ES-I3 (cell line): ENCODE measurements at regions not wholly inside any gene's neighbourhood (a gene's known extent, or its start where the extent isn't known, plus 50 kb on each side); places are given as distances from the start of the nearest gene placed in this dataset.

Experiments used
- H3K36me3 ChIP-seq: 2 replicates; pipeline ENCODE4 v1.6.1; 2013; ENCODE audit warnings: mild to moderate bottlenecking, low read length, control low read depth, moderate library complexity; ENCODE audit not compliant: insufficient read depth
- H3K4me1 ChIP-seq: 2 replicates; pipeline ENCODE4 v1.6.1; 2013; ENCODE audit warnings: mild to moderate bottlenecking, control low read depth, low read length; ENCODE audit not compliant: insufficient read depth
- H3K9ac ChIP-seq: 2 replicates; pipeline ENCODE4 v1.6.1; 2013; ENCODE audit warnings: low read depth, mild to moderate bottlenecking, low read length, moderate library complexity
- H3K9me3 ChIP-seq: 2 replicates; pipeline ENCODE4 v1.6.1; 2013; ENCODE audit warnings: mild to moderate bottlenecking, low read length, moderate library complexity; ENCODE audit not compliant: control insufficient read depth, insufficient read depth

GRCh38 chr13:63198071-63198470 is 1782.4 kb upstream of the PCDH20 start:
- no peaks in the 10 kb centered on the region; the same call in 1 of the 2 replicates for H3K4me1 ChIP-seq
- H3K36me3 ChIP-seq = no peaks in the 10 kb centered on the region
- H3K9ac ChIP-seq = no peak overlapping the region
- no peaks in the 10 kb centered on the region for H3K9me3 ChIP-seq

DNA sequence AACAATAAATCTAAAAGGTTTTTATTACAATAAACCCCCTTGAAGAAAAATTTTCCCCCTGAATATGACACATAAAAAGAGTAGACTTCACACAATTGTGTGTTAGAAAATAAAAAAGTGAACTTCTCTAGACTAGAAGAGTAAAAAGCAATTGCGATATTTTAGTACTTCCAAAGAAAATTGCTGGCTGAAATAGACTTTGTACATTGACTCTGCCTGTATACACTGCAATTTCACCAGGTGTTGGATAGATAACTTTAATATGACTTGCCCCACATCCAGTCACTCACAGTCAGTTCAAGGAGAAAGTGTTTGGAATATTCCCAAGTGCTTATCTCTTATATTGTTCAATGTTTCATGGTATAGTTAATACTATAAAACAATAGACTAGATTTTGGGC is 1780.1 kb upstream of the PCDH20 start:
- Histone ChIP-seq H3K4me1 (peaks cover 1% of the 10 kb centered on the region; the same call in 1 of the 2 replicates), H3K9me3 (no peaks in the 10 kb centered on the region), H3K9ac (no peak overlapping the region), H3K36me3 (no peaks in the 10 kb centered on the region)

DNA sequence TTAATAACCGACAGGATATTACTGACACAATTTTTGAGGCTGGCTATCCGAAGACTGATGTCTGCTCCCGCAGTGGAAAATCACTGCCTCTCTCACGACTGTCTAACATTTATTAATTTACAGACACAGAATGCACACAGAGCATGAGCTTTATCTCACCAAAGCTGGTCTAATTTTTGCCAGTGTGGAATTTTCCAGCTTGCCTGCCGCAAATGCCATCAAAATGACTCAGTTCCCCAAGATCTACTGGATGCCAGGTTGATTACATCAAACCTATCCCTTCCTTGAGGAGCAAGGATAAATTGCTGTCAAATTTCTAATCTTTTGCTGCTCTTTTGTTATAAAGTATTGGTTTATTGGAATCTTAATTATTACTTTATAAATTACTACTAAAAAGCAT is 1775.1 kb upstream of the PCDH20 start:
- Histone ChIP-seq H3K9ac (no peak overlapping the region), H3K36me3 (no peaks in the 10 kb centered on the region), H3K9me3 (no peaks in the 10 kb centered on the region), H3K4me1 (peaks cover 9% of the 10 kb centered on the region)

GRCh38 chr13:63190219-63190618 is 1774.6 kb upstream of the PCDH20 start:
- peaks cover 9% of the 10 kb centered on the region for H3K4me1 ChIP-seq
- H3K9me3 ChIP-seq = no peaks in the 10 kb centered on the region
- no peaks in the 10 kb centered on the region for H3K36me3 ChIP-seq
- no peak overlapping the region for H3K9ac ChIP-seq

GRCh38 chr13:63189712-63190111 is 1774.1 kb upstream of the PCDH20 start:
- Histone ChIP-seq H3K9ac (no peak overlapping the region), H3K4me1 (peaks cover 13% of the 10 kb centered on the region), H3K9me3 (no peaks in the 10 kb centered on the region), H3K36me3 (no peaks in the 10 kb centered on the region)

- peaks cover 9% of the 10 kb centered on the region for H3K4me1 ChIP-seq
- H3K9me3 ChIP-seq = peaks cover 2% of the 10 kb centered on the region; the same call in 1 of the 2 replicates
- no peaks in the 10 kb centered on the region for H3K36me3 ChIP-seq
- H3K9ac ChIP-seq = no peak overlapping the region
Measured at GRCh38 chr13:63184693-63185092, 1769.0 kb upstream of the PCDH20 start.

DNA sequence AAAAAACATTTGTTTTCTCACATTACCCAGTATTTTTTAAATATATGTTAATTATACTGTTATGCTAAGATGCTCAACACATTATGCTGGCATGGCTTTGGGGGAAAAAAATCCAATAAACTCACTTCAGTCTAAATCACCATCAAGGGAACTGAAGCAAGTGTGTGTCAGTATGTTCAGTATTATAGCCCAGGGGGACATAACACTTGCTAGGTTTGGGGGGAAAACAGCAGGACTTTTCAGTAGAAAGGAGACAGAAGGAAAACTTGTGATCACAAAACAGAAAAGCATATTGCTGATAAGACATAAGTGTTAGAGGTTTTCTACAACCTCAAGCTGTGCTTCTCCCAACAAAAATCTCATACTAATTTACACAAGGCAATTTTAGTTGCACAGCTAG is 1759.9 kb upstream of the PCDH20 start:
- Histone ChIP-seq H3K9ac (no peak overlapping the region), H3K36me3 (no peaks in the 10 kb centered on the region)

DNA sequence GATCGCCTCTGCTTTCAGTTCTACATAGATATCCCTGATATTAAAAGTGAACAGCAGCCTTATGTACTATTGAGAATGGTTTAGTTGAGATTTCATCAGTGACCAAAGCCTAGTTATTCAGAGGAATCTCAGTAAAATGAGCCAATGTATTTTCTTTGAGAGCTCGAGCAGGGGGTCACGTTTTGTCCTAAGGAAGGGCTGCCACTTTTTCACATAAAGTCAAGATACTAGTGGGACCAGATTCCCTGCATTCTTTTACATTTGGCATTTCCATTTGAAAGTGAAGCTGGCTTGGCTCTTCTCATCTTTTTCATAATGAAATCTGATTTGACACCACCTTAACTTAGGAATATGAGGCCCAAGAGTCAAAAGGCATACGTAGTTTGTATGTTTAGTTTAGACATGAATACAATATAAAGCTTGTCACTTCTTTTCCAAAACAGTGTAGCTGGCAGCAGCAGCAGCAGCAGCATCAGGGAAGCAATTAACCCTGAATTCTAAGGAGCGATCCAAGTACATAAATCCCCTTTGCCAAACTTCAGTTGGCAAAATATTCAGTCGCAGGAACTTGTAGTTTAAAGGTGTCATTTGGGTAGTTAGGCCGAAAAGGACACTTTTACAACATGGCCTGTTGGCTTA is 1752.2 kb upstream of the PCDH20 start:
- H3K9me3 ChIP-seq = no peaks in the 10 kb centered on the region; the same call in 1 of the 2 replicates
- peaks cover 10% of the 10 kb centered on the region for H3K4me1 ChIP-seq
- H3K36me3 ChIP-seq = no peaks in the 10 kb centered on the region
- no peak overlapping the region; the same call in 1 of the 2 replicates for H3K9ac ChIP-seq

More for the DNA sequence above, 1759.9 kb upstream of the PCDH20 start:
- Histone ChIP-seq H3K9me3 (peaks cover 4% of the 10 kb centered on the region; the same call in 1 of the 2 replicates), H3K4me1 (no peaks in the 10 kb centered on the region; the same call in 1 of the 2 replicates)

- Histone ChIP-seq H3K9ac (no peak overlapping the region), H3K36me3 (no peaks in the 10 kb centered on the region), H3K4me1 (peaks cover 10% of the 10 kb centered on the region), H3K9me3 (no peaks in the 10 kb centered on the region; the same call in 1 of the 2 replicates)
Measured at GRCh38 chr13:63166345-63166744, 1750.7 kb upstream of the PCDH20 start.

- Histone ChIP-seq H3K9ac (no peak overlapping the region), H3K9me3 (no peaks in the 10 kb centered on the region), H3K36me3 (no peaks in the 10 kb centered on the region), H3K4me1 (peaks cover 10% of the 10 kb centered on the region)
Measured at GRCh38 chr13:63163903-63164302, 1748.3 kb upstream of the PCDH20 start.

- H3K9ac ChIP-seq = no peak overlapping the region
- no peaks in the 10 kb centered on the region for H3K9me3 ChIP-seq
- H3K36me3 ChIP-seq = no peaks in the 10 kb centered on the region
- no peaks in the 10 kb centered on the region; the same call in 1 of the 2 replicates for H3K4me1 ChIP-seq
Measured at GRCh38 chr13:63161219-63161618, 1745.6 kb upstream of the PCDH20 start.

GRCh38 chr13:63156816-63157215 is 1741.2 kb upstream of the PCDH20 start:
- H3K4me1 ChIP-seq = no peaks in the 10 kb centered on the region
- no peaks in the 10 kb centered on the region for H3K36me3 ChIP-seq
- H3K9ac ChIP-seq = no peak overlapping the region
- no peaks in the 10 kb centered on the region for H3K9me3 ChIP-seq

GRCh38 chr13:63149375-63149774 is 1733.7 kb upstream of the PCDH20 start:
- no peaks in the 10 kb centered on the region for H3K4me1 ChIP-seq
- H3K36me3 ChIP-seq = no peaks in the 10 kb centered on the region
- H3K9ac ChIP-seq = no peak overlapping the region
- H3K9me3 ChIP-seq = peaks cover 2% of the 10 kb centered on the region; the same call in 1 of the 2 replicates

- no peaks in the 10 kb centered on the region for H3K36me3 ChIP-seq
- H3K9ac ChIP-seq = no peak overlapping the region
- H3K9me3 ChIP-seq = no peaks in the 10 kb centered on the region
- H3K4me1 ChIP-seq = no peaks in the 10 kb centered on the region
Measured at GRCh38 chr13:63139277-63139676, 1723.6 kb upstream of the PCDH20 start.

DNA sequence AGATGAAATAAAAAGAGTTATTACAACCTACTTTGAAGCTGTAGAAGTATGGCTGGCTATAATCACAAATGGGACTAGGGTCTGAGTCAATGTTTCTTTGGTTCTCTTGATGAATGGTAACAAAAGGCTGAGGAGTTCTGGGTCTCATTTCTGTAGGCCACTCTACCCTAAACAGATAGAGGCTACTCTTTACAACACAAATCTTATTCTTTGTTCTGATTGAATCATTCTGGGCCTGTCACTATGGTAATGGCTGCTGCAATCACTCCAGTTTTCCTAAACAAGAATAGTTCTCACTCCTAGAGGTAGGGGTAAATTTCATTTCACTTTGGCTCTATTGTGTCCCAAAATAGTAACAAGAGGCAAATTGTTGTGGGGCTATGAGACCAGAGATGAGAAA is 1714.3 kb upstream of the PCDH20 start:
- Histone ChIP-seq H3K9me3 (no peaks in the 10 kb centered on the region), H3K9ac (no peak overlapping the region), H3K4me1 (peaks cover 19% of the 10 kb centered on the region), H3K36me3 (no peaks in the 10 kb centered on the region)
